ENCODE measurements at regions not wholly inside any gene's neighbourhood (a gene's known extent, or its start where the extent isn't known, plus 50 kb on each side); places are given as distances from the start of the nearest gene placed in this dataset.
"Not testable (repeated sequence)": the region's sequence is repeated elsewhere in the genome, so short reads cannot be mapped to it uniquely, and the experiment has no call there.

DNA sequence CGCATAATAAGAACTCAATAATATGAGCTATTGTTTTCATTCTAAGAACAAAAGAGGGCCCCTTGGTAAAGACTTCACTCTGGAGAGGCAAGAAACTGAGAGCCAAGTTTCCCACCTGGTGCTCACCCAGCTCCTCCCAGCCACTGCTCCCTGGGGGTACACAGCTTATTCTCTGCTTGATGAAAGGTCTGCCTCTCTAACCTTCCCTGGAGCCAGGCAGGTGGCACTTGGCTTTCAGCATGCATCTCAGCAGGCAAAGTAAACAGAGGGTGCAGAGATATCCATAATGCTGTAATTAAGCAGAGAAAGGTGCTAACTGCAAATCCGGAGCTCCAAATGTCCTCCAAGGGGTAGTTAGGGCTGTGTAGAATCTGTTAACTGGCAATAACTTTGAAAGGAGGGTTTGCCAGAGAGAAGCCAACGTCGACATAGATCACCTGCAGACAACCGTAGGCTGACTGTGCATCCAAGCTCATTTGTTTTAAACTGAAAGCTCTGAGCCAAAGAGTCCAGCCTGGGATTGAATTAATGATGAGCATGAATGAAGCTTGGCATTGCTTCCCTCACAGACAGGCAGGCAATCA lies 159.6 kb upstream of the PROK2 start:
- TF ChIP-seq, protein P1, sequence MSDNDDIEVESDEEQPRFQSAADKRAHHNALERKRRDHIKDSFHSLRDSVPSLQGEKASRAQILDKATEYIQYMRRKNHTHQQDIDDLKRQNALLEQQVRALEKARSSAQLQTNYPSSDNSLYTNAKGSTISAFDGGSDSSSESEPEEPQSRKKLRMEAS (IDR thresholded peaks at IDR 0.05; ENCODE audit: low read depth, low read length): no peak
- TF ChIP-seq, protein P2, sequence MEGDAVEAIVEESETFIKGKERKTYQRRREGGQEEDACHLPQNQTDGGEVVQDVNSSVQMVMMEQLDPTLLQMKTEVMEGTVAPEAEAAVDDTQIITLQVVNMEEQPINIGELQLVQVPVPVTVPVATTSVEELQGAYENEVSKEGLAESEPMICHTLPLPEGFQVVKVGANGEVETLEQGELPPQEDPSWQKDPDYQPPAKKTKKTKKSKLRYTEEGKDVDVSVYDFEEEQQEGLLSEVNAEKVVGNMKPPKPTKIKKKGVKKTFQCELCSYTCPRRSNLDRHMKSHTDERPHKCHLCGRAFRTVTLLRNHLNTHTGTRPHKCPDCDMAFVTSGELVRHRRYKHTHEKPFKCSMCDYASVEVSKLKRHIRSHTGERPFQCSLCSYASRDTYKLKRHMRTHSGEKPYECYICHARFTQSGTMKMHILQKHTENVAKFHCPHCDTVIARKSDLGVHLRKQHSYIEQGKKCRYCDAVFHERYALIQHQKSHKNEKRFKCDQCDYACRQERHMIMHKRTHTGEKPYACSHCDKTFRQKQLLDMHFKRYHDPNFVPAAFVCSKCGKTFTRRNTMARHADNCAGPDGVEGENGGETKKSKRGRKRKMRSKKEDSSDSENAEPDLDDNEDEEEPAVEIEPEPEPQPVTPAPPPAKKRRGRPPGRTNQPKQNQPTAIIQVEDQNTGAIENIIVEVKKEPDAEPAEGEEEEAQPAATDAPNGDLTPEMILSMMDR (IDR thresholded peaks at IDR 0.05; ENCODE audit: low read depth, low read length): no peak
- no peak for TF ChIP-seq MYC (IDR thresholded peaks at IDR 0.05; ENCODE audit: low read depth, low read length)
- no peak for TF ChIP-seq POLR2A (IDR thresholded peaks at IDR 0.05; ENCODE audit: extremely low read depth, insufficient read length)
- H3K4me3 ChIP-seq (ENCODE audit: low read depth, low read length): no peak overlapping the region
- DNase-seq (ENCODE audit: low read depth): no peak

DNA sequence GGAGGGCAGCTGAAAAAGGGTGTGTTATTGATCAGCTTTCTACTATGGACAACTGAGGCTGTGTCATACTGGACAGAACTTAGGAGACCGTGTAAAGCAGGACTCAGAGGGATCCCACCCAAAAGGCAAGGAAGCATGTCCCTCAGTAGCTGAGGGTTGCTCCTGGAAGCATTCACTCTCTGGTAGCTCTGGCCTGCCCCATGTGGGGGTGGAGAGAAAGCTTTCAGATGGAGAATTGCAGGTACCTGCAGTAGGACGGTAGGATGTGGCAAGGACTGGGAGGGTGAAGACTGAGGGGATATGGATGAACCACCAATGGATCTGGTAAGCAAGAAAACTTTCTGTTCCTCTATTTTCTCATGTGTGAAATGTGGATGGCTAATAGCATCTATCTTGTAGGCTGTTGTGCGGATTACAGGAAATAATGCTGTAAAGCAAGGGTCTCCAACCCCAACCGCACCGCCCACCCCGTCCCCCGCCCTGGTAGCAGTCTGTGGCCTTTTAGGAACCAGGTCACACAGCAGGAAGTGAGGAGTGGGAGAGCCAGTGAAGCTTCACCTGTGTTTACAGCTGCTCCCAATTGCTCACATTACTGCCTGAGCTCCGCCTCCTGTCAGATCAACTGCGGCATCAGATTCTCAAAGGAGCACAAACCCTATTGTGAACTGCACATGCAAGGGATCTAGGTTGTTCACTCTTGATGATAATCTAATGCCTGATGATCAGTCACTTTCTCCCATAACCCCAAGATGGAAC lies 157.7 kb upstream of the PROK2 start:
- TF ChIP-seq MYC (IDR thresholded peaks at IDR 0.05; ENCODE audit: low read depth, low read length) (no peak), POLR2A (IDR thresholded peaks at IDR 0.05; ENCODE audit: extremely low read depth, insufficient read length) (no peak)
- TF ChIP-seq, protein P2 (IDR thresholded peaks at IDR 0.05; ENCODE audit: low read depth, low read length): no peak
- TF ChIP-seq, protein P1 (IDR thresholded peaks at IDR 0.05; ENCODE audit: low read depth, low read length): no peak
- no peak for DNase-seq (ENCODE audit: low read depth)
- no peak overlapping the region for H3K4me3 ChIP-seq (ENCODE audit: low read depth, low read length)

DNA sequence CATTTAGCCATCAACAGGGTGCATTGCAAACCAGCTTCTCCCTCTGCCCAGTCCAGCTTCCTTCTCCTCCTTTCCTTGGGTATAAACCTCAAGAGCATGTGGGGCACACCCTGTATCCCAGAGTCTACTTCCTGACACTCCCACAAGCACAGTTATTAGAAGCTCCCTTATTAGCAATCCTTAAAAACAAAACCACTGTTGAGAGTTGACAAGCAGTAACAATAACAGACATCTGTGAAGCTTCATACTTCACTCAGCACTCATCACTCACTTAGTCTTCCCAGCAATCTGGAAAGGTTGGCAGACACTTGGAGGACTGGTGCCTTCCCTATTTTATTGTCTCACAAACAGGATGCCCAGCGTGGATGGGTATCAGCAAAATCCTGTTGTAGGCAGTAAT lies 155.5 kb upstream of the PROK2 start:
- no peak for TF ChIP-seq MYC (IDR thresholded peaks at IDR 0.05; ENCODE audit: low read depth, low read length)
- TF ChIP-seq POLR2A (IDR thresholded peaks at IDR 0.05; ENCODE audit: extremely low read depth, insufficient read length): no peak
- TF ChIP-seq, protein P2 (IDR thresholded peaks at IDR 0.05; ENCODE audit: low read depth, low read length): no peak
- TF ChIP-seq, protein P1 (IDR thresholded peaks at IDR 0.05; ENCODE audit: low read depth, low read length): no peak
- H3K4me3 ChIP-seq (ENCODE audit: low read depth, low read length): no peak overlapping the region
- no peak for DNase-seq (ENCODE audit: low read depth)

DNA sequence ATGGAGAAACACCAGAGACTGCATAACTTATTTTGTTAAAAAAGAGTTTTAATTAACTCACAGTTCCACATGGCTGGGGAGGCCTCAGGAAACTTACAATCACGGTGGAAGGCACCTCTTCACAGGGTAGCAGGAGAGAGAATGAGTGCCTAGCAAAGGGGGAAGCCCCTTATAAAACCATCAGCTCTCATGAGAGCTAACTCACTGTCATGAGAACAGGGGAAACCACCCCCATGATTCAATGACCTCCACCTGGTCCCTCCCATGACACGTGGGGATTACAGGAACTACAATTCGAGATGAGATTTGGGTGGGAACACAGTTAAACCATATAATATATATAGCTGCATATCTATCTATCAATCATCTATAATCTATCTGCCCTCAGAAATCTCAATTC lies 153.1 kb upstream of the PROK2 start:
- H3K4me3 ChIP-seq (ENCODE audit: low read depth, low read length); DNase-seq (ENCODE audit: low read depth): not testable (repeated sequence)

DNA sequence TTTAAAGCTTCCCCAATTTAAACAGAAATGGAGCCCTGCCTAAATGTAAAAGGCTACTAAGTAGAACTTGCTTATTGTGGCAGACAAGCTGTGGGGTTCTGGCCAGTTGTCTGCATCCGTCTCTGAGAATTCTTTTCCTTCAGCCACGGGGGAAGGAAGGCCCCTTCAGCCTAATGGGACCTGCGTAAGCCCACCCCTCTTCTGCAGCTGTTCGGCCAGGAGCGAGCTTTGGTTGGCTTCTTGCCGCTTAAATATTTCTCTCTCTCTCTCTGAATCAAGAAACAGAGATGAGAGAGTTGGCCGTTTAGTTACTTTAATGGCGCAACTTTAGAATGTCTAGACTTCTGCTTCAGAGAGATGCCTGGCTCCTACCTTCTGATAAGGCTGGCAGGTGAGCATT lies 151.7 kb upstream of the PROK2 start:
- no peak for DNase-seq (ENCODE audit: low read depth)
- TF ChIP-seq POLR2A (IDR thresholded peaks at IDR 0.05; ENCODE audit: extremely low read depth, insufficient read length) (no peak), MYC (IDR thresholded peaks at IDR 0.05; ENCODE audit: low read depth, low read length) (no peak)
- TF ChIP-seq, protein P1 (IDR thresholded peaks at IDR 0.05; ENCODE audit: low read depth, low read length): no peak
- TF ChIP-seq, protein P2 (IDR thresholded peaks at IDR 0.05; ENCODE audit: low read depth, low read length): no peak

DNA sequence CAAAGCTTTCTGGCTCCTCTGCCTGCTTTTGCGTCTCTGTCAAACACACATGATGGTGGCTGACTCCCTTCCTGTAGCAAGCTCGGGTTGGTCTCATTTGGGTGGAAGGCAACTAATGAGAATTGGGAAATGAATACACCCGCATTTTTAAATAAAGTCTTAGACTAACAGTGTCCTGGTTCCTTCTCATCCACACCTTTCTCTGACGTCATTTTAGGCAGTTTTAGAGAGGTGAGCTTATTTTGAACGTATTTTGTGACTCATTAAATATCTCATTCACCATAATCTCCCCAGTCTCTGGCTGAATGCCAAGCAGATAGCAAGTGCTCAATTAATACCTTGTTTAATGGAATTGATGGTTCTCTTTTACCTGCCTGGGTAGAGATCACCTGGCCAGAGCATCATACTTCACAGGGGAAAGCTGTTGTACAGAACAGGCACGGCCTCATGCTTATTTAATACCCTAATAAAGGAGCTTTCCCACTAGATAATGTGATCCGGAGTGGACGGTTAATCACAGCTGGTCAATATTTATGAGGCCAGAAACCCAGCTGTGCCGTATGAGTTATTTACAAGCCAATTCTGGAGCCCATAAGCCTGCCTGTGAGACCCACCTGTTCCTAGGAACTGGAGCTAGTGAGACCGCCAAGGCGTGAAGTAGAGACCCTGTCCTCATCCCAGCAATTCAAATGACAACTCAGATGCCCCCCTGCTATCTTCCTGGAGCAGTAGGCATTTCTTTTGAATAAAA lies 149.7 kb upstream of the PROK2 start:
- TF ChIP-seq, protein P2 (IDR thresholded peaks at IDR 0.05; ENCODE audit: low read depth, low read length): no peak
- TF ChIP-seq, protein P1 (IDR thresholded peaks at IDR 0.05; ENCODE audit: low read depth, low read length): no peak
- no peak for TF ChIP-seq MYC (IDR thresholded peaks at IDR 0.05; ENCODE audit: low read depth, low read length)
- no peak for TF ChIP-seq POLR2A (IDR thresholded peaks at IDR 0.05; ENCODE audit: extremely low read depth, insufficient read length)
- H3K4me3 ChIP-seq (ENCODE audit: low read depth, low read length): no peak overlapping the region
- no peak for DNase-seq (ENCODE audit: low read depth)

More for the DNA sequence above, 151.7 kb upstream of the PROK2 start:
- H3K4me3 ChIP-seq (ENCODE audit: low read depth, low read length): no peak overlapping the region
